Mucosa of rectum (tissue), 2 donors: ENCODE measurements at regions not wholly inside any gene's neighbourhood (a gene's known extent, or its start where the extent isn't known, plus 50 kb on each side); places are given as distances from the start of the nearest gene placed in this dataset.
"Not testable (repeated sequence)": the region's sequence is repeated elsewhere in the genome, so short reads cannot be mapped to it uniquely, and the experiment has no call there.

Experiments
- H3K27ac ChIP-seq, 2 donors: one replicate each; pipeline ENCODE4 v1.7.0; 2013; ENCODE audit warnings: inconsistent platforms in 2 of 2, low read depth in 2 of 2, low read length in 2 of 2
- H3K27me3 ChIP-seq, 2 donors: one replicate each; pipeline ENCODE4 v1.7.0; 2013; ENCODE audit warnings: low read length in 2 of 2; ENCODE audit not compliant: control insufficient read depth in 2 of 2, insufficient read depth in 2 of 2
- H3K36me3 ChIP-seq, 2 donors: one replicate each; pipeline ENCODE4 v1.7.0; 2013; ENCODE audit warnings: low read length in 2 of 2; ENCODE audit not compliant: control insufficient read depth in 2 of 2, insufficient read depth in 2 of 2
- H3K4me1 ChIP-seq, 2 donors: one replicate each; pipeline ENCODE4 v1.7.0; 2013; ENCODE audit warnings: low read length in 2 of 2, mild to moderate bottlenecking in 1 of 2; ENCODE audit not compliant: control insufficient read depth in 2 of 2, insufficient read depth in 2 of 2
- H3K4me3 ChIP-seq, 2 donors: one replicate each; pipeline ENCODE4 v1.7.0; 2013; ENCODE audit warnings: low read length in 2 of 2
- H3K9ac ChIP-seq, 2 donors: one replicate each; pipeline ENCODE4 v1.7.0; 2013; ENCODE audit warnings: low read length in 2 of 2, low read depth in 1 of 2, mild to moderate bottlenecking in 1 of 2
- H3K9me3 ChIP-seq, 2 donors: one replicate each; pipeline ENCODE4 v1.7.0; 2013; ENCODE audit warnings: low read length in 2 of 2; ENCODE audit not compliant: control insufficient read depth in 2 of 2
- donor health status: healthy.
- donor health status: Normal muscosa, but diverticular disease.

DNA sequence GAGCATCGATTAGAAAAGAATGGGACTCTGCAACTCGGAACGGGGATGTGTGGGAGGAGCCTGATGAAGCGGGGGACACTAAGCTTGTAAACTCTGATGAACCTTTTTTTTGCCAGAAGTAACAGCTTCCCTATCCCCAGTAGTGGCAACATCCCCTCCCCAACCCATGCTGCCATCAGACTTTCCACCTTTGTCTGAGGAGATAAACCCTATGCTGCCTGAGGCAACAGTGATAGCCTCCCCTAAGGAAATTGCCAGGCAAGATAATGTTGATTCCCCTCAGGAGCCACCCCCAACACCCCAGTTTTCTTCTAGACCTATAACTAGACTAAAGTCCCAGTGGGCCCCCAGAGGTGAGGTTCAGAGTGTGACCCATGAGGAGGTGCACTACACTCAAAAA is 173.7 kb downstream of the AKR1D1 start:
- Histone ChIP-seq H3K27me3 (no peaks in the 10 kb centered on the region), H3K4me3 (no peak overlapping the region), H3K9me3 (peaks cover 0 to 2% of the 10 kb centered on the region in 2 donors), H3K36me3 (no peaks in the 10 kb centered on the region), H3K4me1 (no peaks in the 10 kb centered on the region), H3K27ac (no peak overlapping the region), H3K9ac (no peak overlapping the region)

DNA sequence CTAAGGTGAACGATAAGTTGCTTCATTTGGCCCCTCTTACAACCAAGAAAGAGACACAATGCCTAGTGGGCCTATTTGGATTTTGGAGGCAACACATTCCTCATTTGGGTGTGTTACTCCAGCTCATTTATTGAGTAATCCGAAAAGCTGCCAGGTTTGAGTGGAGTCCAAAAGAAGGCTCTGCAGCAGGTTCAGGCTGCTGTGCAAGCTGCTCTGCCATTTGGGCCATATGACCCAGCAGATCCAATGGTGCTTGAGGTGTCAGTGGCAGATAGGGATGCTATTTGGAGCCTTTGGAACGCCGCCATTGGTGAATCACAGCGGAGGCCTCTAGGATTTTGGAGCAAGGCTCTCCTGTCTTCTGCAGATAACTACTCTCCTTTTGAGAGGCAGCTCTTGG is 176.4 kb downstream of the AKR1D1 start:
- H3K9ac ChIP-seq, H3K27me3 ChIP-seq, H3K36me3 ChIP-seq, H3K4me1 ChIP-seq, H3K9me3 ChIP-seq, H3K4me3 ChIP-seq, H3K27ac ChIP-seq: not testable (repeated sequence)

DNA sequence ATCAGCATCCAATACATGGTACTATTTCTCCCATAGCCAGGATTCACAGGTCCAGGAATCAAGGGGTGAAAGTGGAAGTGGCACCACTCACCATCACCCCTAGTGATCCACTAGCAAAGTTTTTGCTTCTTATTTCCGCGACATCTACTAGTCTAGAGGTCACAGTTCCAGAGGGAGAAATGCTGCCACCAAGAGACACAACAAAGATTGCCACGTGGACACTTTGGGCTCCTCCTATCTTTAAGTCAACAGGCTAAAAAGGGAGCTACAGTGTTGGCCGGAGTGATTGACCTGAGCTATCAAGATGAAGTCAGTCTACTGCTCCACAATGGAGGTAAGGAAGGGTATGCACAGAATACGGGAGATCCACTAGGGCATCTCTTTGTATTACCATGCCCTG is 178.2 kb downstream of the AKR1D1 start:
- H3K27ac ChIP-seq = no peak overlapping the region
- H3K4me3 ChIP-seq = no peak overlapping the region
- H3K9ac ChIP-seq = no peak overlapping the region
- H3K27me3 ChIP-seq = no peaks in the 10 kb centered on the region
- no peaks in the 10 kb centered on the region for H3K9me3 ChIP-seq
- H3K36me3 ChIP-seq = no peaks in the 10 kb centered on the region
- H3K4me1 ChIP-seq = peaks cover 0 to 2% of the 10 kb centered on the region in 2 donors

GRCh38 chr7:138257459-138258196 is 181.4 kb downstream of the AKR1D1 start:
- no peak overlapping the region for H3K9ac ChIP-seq
- H3K4me3 ChIP-seq = no peak overlapping the region
- H3K4me1 ChIP-seq = peaks cover 0 to 2% of the 10 kb centered on the region in 2 donors
- H3K9me3 ChIP-seq = peaks cover 0 to 3% of the 10 kb centered on the region in 2 donors
- H3K36me3 ChIP-seq = no peaks in the 10 kb centered on the region
- H3K27me3 ChIP-seq = no peaks in the 10 kb centered on the region
- no peak overlapping the region for H3K27ac ChIP-seq

- no peak overlapping the region for H3K27ac ChIP-seq
- H3K4me3 ChIP-seq = no peak overlapping the region
- no peaks in the 10 kb centered on the region for H3K36me3 ChIP-seq
- H3K27me3 ChIP-seq = no peaks in the 10 kb centered on the region
- no peak overlapping the region for H3K9ac ChIP-seq
- peaks cover 0 to 3% of the 10 kb centered on the region in 2 donors for H3K9me3 ChIP-seq
- H3K4me1 ChIP-seq = peaks cover 0 to 2% of the 10 kb centered on the region in 2 donors
These were observed 181.9 kb downstream of the AKR1D1 start for GRCh38 chr7:138258197-138258559.

- no peaks in the 10 kb centered on the region for H3K36me3 ChIP-seq
- H3K9me3 ChIP-seq = peaks cover 0 to 3% of the 10 kb centered on the region in 2 donors
- no peak overlapping the region for H3K27ac ChIP-seq
- no peaks in the 10 kb centered on the region for H3K27me3 ChIP-seq
- no peak overlapping the region for H3K9ac ChIP-seq
- H3K4me1 ChIP-seq = peaks cover 0 to 2% of the 10 kb centered on the region in 2 donors
- H3K4me3 ChIP-seq = no peak overlapping the region
These were observed 183.4 kb downstream of the AKR1D1 start for GRCh38 chr7:138259675-138260074.

GRCh38 chr7:138267934-138268333 is 191.7 kb downstream of the AKR1D1 start:
- no peak overlapping the region for H3K4me3 ChIP-seq
- no peaks in the 10 kb centered on the region for H3K27me3 ChIP-seq
- no peaks in the 10 kb centered on the region for H3K4me1 ChIP-seq
- no peak overlapping the region for H3K9ac ChIP-seq
- no peaks in the 10 kb centered on the region for H3K9me3 ChIP-seq
- no peaks in the 10 kb centered on the region for H3K36me3 ChIP-seq
- H3K27ac ChIP-seq = no peak overlapping the region

DNA sequence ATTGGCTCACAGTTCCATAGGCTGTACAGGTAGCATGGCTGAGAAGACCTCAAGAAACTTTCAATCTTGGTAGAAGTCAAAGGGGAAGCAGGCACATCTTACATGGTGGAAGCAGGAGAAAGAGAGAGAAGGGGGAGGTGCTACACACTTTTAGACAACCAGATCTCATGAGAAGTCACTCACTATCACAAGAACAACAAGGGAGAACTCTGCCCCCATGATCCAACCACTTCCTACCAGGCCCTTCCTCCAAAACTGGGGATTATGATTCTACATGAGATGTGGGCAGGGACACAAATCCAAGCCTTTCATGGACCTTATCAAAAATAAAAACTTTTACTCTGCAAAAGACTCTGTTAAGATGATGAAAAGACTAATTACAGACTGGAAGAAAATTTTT is 183.2 kb upstream of the TRIM24 start:
- Histone ChIP-seq H3K27me3 (no peaks in the 10 kb centered on the region), H3K9ac (no peak overlapping the region), H3K27ac (no peak overlapping the region), H3K9me3 (no peaks in the 10 kb centered on the region), H3K36me3 (no peaks in the 10 kb centered on the region), H3K4me3 (no peak overlapping the region), H3K4me1 (no peaks in the 10 kb centered on the region)

- H3K36me3 ChIP-seq = no peaks in the 10 kb centered on the region
- no peaks in the 10 kb centered on the region for H3K4me1 ChIP-seq
- no peak overlapping the region for H3K4me3 ChIP-seq
- no peaks in the 10 kb centered on the region for H3K27me3 ChIP-seq
- no peak overlapping the region for H3K27ac ChIP-seq
- no peak overlapping the region for H3K9ac ChIP-seq
- H3K9me3 ChIP-seq = no peaks in the 10 kb centered on the region
These were observed 181.5 kb upstream of the TRIM24 start for GRCh38 chr7:138278601-138279000.

- H3K9me3 ChIP-seq = no peaks in the 10 kb centered on the region
These were observed 177.1 kb upstream of the TRIM24 start for GRCh38 chr7:138282997-138283396.

More at GRCh38 chr7:138282997-138283396, 177.1 kb upstream of the TRIM24 start:
- Histone ChIP-seq H3K4me3 (no peak overlapping the region), H3K27ac (no peak overlapping the region), H3K4me1 (no peaks in the 10 kb centered on the region), H3K27me3 (no peaks in the 10 kb centered on the region), H3K9ac (no peak overlapping the region), H3K36me3 (no peaks in the 10 kb centered on the region)
